ENCODE measurements at regions not wholly inside any gene's neighbourhood (a gene's known extent, or its start where the extent isn't known, plus 50 kb on each side); places are given as distances from the start of the nearest gene placed in this dataset.

- no peak overlapping the region for H3K4me3 ChIP-seq (ENCODE audit: low read depth, low read length)
- DNase-seq (ENCODE audit: low read depth), result no peak
- no peak for TF ChIP-seq CTCF (IDR thresholded peaks at IDR 0.05; ENCODE audit: low read depth, low read length, missing control alignments)
Observed at GRCh38 chr2:145677371-145677770, 1157.5 kb upstream of the ZEB2 start.

- H3K4me3 ChIP-seq (ENCODE audit: low read depth, low read length), result no peak overlapping the region
- DNase-seq (ENCODE audit: low read depth), result no peak
- TF ChIP-seq CTCF (IDR thresholded peaks at IDR 0.05; ENCODE audit: low read depth, low read length, missing control alignments), result no peak
Observed at GRCh38 chr2:145674705-145675104, 1154.8 kb upstream of the ZEB2 start.

- H3K4me3 ChIP-seq (ENCODE audit: low read depth, low read length), result no peak overlapping the region
- no peak for TF ChIP-seq CTCF (IDR thresholded peaks at IDR 0.05; ENCODE audit: low read depth, low read length, missing control alignments)
- DNase-seq (ENCODE audit: low read depth), result no peak
Observed at GRCh38 chr2:145669301-145669700, 1149.4 kb upstream of the ZEB2 start.

- DNase-seq (ENCODE audit: low read depth), result no peak
- H3K4me3 ChIP-seq (ENCODE audit: low read depth, low read length), result no peak overlapping the region
- TF ChIP-seq CTCF (IDR thresholded peaks at IDR 0.05; ENCODE audit: low read depth, low read length, missing control alignments), result no peak
Observed at GRCh38 chr2:145666552-145666951, 1146.6 kb upstream of the ZEB2 start.

- H3K4me3 ChIP-seq (ENCODE audit: low read depth, low read length), result no peak overlapping the region
- no peak for DNase-seq (ENCODE audit: low read depth)
- no peak for TF ChIP-seq CTCF (IDR thresholded peaks at IDR 0.05; ENCODE audit: low read depth, low read length, missing control alignments)
Observed at GRCh38 chr2:145657265-145657664, 1137.3 kb upstream of the ZEB2 start.

GRCh38 chr2:145655165-145655765 lies 1135.3 kb upstream of the ZEB2 start:
- DNase-seq (ENCODE audit: low read depth), result no peak
- H3K4me3 ChIP-seq (ENCODE audit: low read depth, low read length), result no peak overlapping the region
- TF ChIP-seq CTCF (IDR thresholded peaks at IDR 0.05; ENCODE audit: low read depth, low read length, missing control alignments), result no peak

- TF ChIP-seq CTCF (IDR thresholded peaks at IDR 0.05; ENCODE audit: low read depth, low read length, missing control alignments), result no peak
- DNase-seq (ENCODE audit: low read depth), result no peak
- no peak overlapping the region for H3K4me3 ChIP-seq (ENCODE audit: low read depth, low read length)
Observed at GRCh38 chr2:145654746-145655145, 1134.8 kb upstream of the ZEB2 start.

All from GM12864 (cell line).